Keratinocyte (primary cell): ENCODE measurements at regions not wholly inside any gene's neighbourhood (a gene's known extent, or its start where the extent isn't known, plus 50 kb on each side); places are given as distances from the start of the nearest gene placed in this dataset.

Source experiments
- DNase-seq: peaks from one replicate; pipeline ENCODE4 v3.0.0-alpha.2; 2011; ENCODE audit warnings: low read depth, missing footprints, low spot score
- FAIRE-seq: peaks from 2 replicates; lab custom pipeline; 2011; peaks lifted over from hg19 to GRCh38; lab: Jason Lieb, UNC
- H2AFZ ChIP-seq: 2 replicates; pipeline ENCODE4 v1.6.0; 2012; ENCODE audit warnings: low read length, control low read depth, inconsistent platforms; ENCODE audit not compliant: control insufficient read depth
- H3K27ac ChIP-seq: 2 replicates; pipeline ENCODE4 v1.5.1; 2011; ENCODE audit warnings: low read length; ENCODE audit not compliant: control insufficient read depth, insufficient read depth
- H3K27me3 ChIP-seq: 3 replicates; pipeline ENCODE4 v1.6.0; 2011; ENCODE audit warnings: low read length; ENCODE audit not compliant: control insufficient read depth, insufficient read depth; ENCODE audit errors: extremely low read depth
- H3K36me3 ChIP-seq, 2 experiments: 2 replicates in 1 of 2; 3 replicates in 1 of 2; pipeline ENCODE4 v1.5.1; 2011; ENCODE audit warnings: low read length in 2 of 2, mild to moderate bottlenecking in 1 of 2; ENCODE audit not compliant: control insufficient read depth in 2 of 2, insufficient read depth in 2 of 2; ENCODE audit errors: extremely low read depth in 1 of 2
- H3K4me1 ChIP-seq: 3 replicates; pipeline ENCODE4 v1.5.1; 2011; ENCODE audit warnings: low read length; ENCODE audit not compliant: control insufficient read depth, insufficient read depth; ENCODE audit errors: extremely low read depth
- H3K4me2 ChIP-seq: 3 replicates; pipeline ENCODE4 v1.6.0; 2011; ENCODE audit warnings: low read depth, low read length; ENCODE audit not compliant: control insufficient read depth, insufficient read depth; ENCODE audit errors: extremely low read depth
- H3K4me3 ChIP-seq, 3 experiments: fragments of 200-600 bp in 1 of 3; sonication (generic) in 1 of 3; 2 replicates in 2 of 3; 3 replicates in 1 of 3; pipeline ENCODE4 v1.5.1; 2011 to 2016; ENCODE audit warnings: low read length in 3 of 3, mild to moderate bottlenecking in 3 of 3, control low read depth in 2 of 3, inconsistent platforms in 1 of 3, low read depth in 1 of 3, mixed read lengths in 1 of 3, mixed run types in 1 of 3, moderate library complexity in 1 of 3; ENCODE audit not compliant: control insufficient read depth in 2 of 3, insufficient read depth in 2 of 3; ENCODE audit errors: extremely low read depth in 1 of 3
- H3K79me2 ChIP-seq: 2 replicates; pipeline ENCODE4 v1.6.0; 2012; ENCODE audit warnings: low read length; ENCODE audit not compliant: control insufficient read depth, insufficient read depth
- H3K9ac ChIP-seq: 3 replicates; pipeline ENCODE4 v1.6.0; 2011; ENCODE audit warnings: low read length; ENCODE audit not compliant: control insufficient read depth, insufficient read depth; ENCODE audit errors: extremely low read depth
- H3K9me1 ChIP-seq: 3 replicates; pipeline ENCODE4 v1.6.0; 2011; ENCODE audit warnings: low read length; ENCODE audit not compliant: control insufficient read depth, insufficient read depth; ENCODE audit errors: extremely low read depth
- H3K9me3 ChIP-seq: 2 replicates; pipeline ENCODE4 v1.5.1; 2012; ENCODE audit warnings: low read depth, low read length; ENCODE audit not compliant: control insufficient read depth
- H4K20me1 ChIP-seq: 3 replicates; pipeline ENCODE4 v1.6.0; 2011; ENCODE audit warnings: low read length; ENCODE audit not compliant: control insufficient read depth, insufficient read depth; ENCODE audit errors: extremely low read depth
- CTCF ChIP-seq, 3 experiments: IDR thresholded peaks in 1 of 3; conservative IDR thresholded peaks in 1 of 3; optimal IDR thresholded peaks in 1 of 3; 2 replicates in 2 of 3; 3 replicates in 1 of 3; pipeline versions ENCODE3 to v1.5.1; 2011; ENCODE audit warnings: low read length in 3 of 3, mild to moderate bottlenecking in 3 of 3, moderate library complexity in 2 of 3, control low read depth in 1 of 3, inconsistent platforms in 1 of 3; ENCODE audit not compliant: insufficient read depth in 2 of 3; ENCODE audit errors: extremely low read depth in 1 of 3
- EZH2 ChIP-seq: IDR thresholded peaks from one replicate; pipeline ENCODE4 v1.6.1; 2012; ENCODE audit warnings: inconsistent platforms, mild to moderate bottlenecking, low read length, moderate library complexity
- dilution Hi-C: fragments of 300-500 bp; cut with MboI; formaldehyde crosslinking; loops from one replicate; pipeline ENCODE4 v1.7.0; 2020; ENCODE audit warnings: low sequenced_read_pairs; ENCODE audit not compliant: extremely low pct_ligation_motif_present

GRCh38 chr10:126729314-126729870 is 58.9 kb upstream of the C10orf90 start:
- Histone ChIP-seq H3K9ac (no peak overlapping the region), H3K4me3 (no peak overlapping the region), H4K20me1 (no peaks in the 10 kb centered on the region), H3K36me3 (no peaks in the 10 kb centered on the region), H3K79me2 (no peaks in the 10 kb centered on the region), H3K4me2 (no peak overlapping the region), H3K27ac (no peak overlapping the region), H2AFZ (no peak overlapping the region), H3K4me1 (no peaks in the 10 kb centered on the region), H3K9me1 (no peaks in the 10 kb centered on the region), H3K27me3 (no peaks in the 10 kb centered on the region), H3K9me3 (no peaks in the 10 kb centered on the region)
- no peak for DNase-seq
- no peak for TF ChIP-seq EZH2
- dilution Hi-C loops = no loop called here
- no peak for FAIRE-seq

- Histone ChIP-seq H3K27me3 (no peaks in the 10 kb centered on the region), H3K36me3 (no peaks in the 10 kb centered on the region), H4K20me1 (no peaks in the 10 kb centered on the region), H3K27ac (no peak overlapping the region), H3K9me1 (no peaks in the 10 kb centered on the region), H3K79me2 (no peaks in the 10 kb centered on the region), H3K9ac (no peak overlapping the region), H2AFZ (no peak overlapping the region), H3K4me2 (no peak overlapping the region), H3K4me3 (no peak overlapping the region), H3K4me1 (no peaks in the 10 kb centered on the region), H3K9me3 (no peaks in the 10 kb centered on the region)
- no peak for FAIRE-seq
- TF ChIP-seq CTCF (optimal IDR thresholded peaks at IDR 0.05 in 1 of 3, IDR thresholded peaks at IDR 0.05 in 1 of 3, conservative IDR thresholded peaks at IDR 0.05 in 1 of 3; ENCODE audit: extremely low read depth in 1 of 3, insufficient read depth in 2 of 3, low read length in 3 of 3) (no peak), EZH2 (no peak)
- dilution Hi-C loops = no loop called here
- DNase-seq = no peak
These were observed 60.5 kb upstream of the C10orf90 start for GRCh38 chr10:126730856-126731609.
